Osteoblast (primary cell): ENCODE measurements at regions not wholly inside any gene's neighbourhood (a gene's known extent, or its start where the extent isn't known, plus 50 kb on each side); places are given as distances from the start of the nearest gene placed in this dataset.
"Not testable (repeated sequence)": the region's sequence is repeated elsewhere in the genome, so short reads cannot be mapped to it uniquely, and the experiment has no call there.

Source experiments
- DNase-seq: peaks from one replicate; pipeline ENCODE4 v3.0.0; 2011; ENCODE audit warnings: low spot score, mixed read lengths; ENCODE audit not compliant: insufficient read length; ENCODE audit errors: missing footprints
- H2AFZ ChIP-seq: 2 replicates; pipeline ENCODE4 v1.6.0; 2011; ENCODE audit warnings: mild to moderate bottlenecking, low read length
- H3K27ac ChIP-seq: 2 replicates; pipeline ENCODE4 v1.5.1; 2011; ENCODE audit warnings: mild to moderate bottlenecking, low read depth, low read length, moderate library complexity
- H3K27me3 ChIP-seq: 2 replicates; pipeline ENCODE4 v1.6.0; 2012; ENCODE audit warnings: mild to moderate bottlenecking, control low read depth, inconsistent platforms, low read length, moderate library complexity; ENCODE audit not compliant: insufficient read depth
- H3K36me3 ChIP-seq: 2 replicates; pipeline ENCODE4 v1.5.1; 2011; ENCODE audit warnings: mild to moderate bottlenecking, low read length, control low read depth, moderate library complexity; ENCODE audit not compliant: insufficient read depth
- H3K4me1 ChIP-seq: 2 replicates; pipeline ENCODE4 v1.5.1; 2011; ENCODE audit warnings: mild to moderate bottlenecking, low read length, control low read depth, moderate library complexity; ENCODE audit not compliant: insufficient read depth
- H3K4me2 ChIP-seq: 2 replicates; pipeline ENCODE4 v1.6.0; 2011; ENCODE audit warnings: mild to moderate bottlenecking, low read length; ENCODE audit not compliant: insufficient read depth
- H3K4me3 ChIP-seq: fragments of 200-600 bp; sonication (generic); 3 replicates; pipeline ENCODE4 v1.5.1; 2012; ENCODE audit warnings: mild to moderate bottlenecking, low read length, inconsistent platforms; ENCODE audit not compliant: insufficient read depth
- H3K79me2 ChIP-seq: 2 replicates; pipeline ENCODE4 v1.6.0; 2012; ENCODE audit warnings: mild to moderate bottlenecking, low read length, control low read depth, inconsistent platforms; ENCODE audit not compliant: insufficient read depth
- H3K9me3 ChIP-seq: 2 replicates; pipeline ENCODE4 v1.5.1; 2011; ENCODE audit warnings: low read depth, low read length, control low read depth
- H4K20me1 ChIP-seq: 2 replicates; pipeline ENCODE4 v1.6.0; 2012; ENCODE audit warnings: mild to moderate bottlenecking, low read length, control low read depth; ENCODE audit not compliant: insufficient read depth
- TF ChIP-seq, protein P1 (sequence below): IDR thresholded peaks from 2 replicates; pipeline ENCODE4 v1.5.1; 2011; ENCODE audit warnings: mild to moderate bottlenecking, low read depth, low read length, moderate library complexity; ENCODE audit errors: extremely low read depth

- DNase-seq: no peak
- Histone ChIP-seq H3K27ac (no peak overlapping the region), H2AFZ (no peak overlapping the region), H3K4me3 (no peak overlapping the region), H3K36me3 (no peaks in the 10 kb centered on the region), H3K4me2 (no peak overlapping the region), H3K9me3 (no peaks in the 10 kb centered on the region), H3K27me3 (no peaks in the 10 kb centered on the region), H4K20me1 (no peaks in the 10 kb centered on the region), H3K79me2 (no peaks in the 10 kb centered on the region), H3K4me1 (no peaks in the 10 kb centered on the region)
- TF ChIP-seq, protein P1, sequence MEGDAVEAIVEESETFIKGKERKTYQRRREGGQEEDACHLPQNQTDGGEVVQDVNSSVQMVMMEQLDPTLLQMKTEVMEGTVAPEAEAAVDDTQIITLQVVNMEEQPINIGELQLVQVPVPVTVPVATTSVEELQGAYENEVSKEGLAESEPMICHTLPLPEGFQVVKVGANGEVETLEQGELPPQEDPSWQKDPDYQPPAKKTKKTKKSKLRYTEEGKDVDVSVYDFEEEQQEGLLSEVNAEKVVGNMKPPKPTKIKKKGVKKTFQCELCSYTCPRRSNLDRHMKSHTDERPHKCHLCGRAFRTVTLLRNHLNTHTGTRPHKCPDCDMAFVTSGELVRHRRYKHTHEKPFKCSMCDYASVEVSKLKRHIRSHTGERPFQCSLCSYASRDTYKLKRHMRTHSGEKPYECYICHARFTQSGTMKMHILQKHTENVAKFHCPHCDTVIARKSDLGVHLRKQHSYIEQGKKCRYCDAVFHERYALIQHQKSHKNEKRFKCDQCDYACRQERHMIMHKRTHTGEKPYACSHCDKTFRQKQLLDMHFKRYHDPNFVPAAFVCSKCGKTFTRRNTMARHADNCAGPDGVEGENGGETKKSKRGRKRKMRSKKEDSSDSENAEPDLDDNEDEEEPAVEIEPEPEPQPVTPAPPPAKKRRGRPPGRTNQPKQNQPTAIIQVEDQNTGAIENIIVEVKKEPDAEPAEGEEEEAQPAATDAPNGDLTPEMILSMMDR: no peak
Observed at GRCh38 chr3:191566469-191566868, 105.5 kb downstream of the PYDC2 start.

DNA sequence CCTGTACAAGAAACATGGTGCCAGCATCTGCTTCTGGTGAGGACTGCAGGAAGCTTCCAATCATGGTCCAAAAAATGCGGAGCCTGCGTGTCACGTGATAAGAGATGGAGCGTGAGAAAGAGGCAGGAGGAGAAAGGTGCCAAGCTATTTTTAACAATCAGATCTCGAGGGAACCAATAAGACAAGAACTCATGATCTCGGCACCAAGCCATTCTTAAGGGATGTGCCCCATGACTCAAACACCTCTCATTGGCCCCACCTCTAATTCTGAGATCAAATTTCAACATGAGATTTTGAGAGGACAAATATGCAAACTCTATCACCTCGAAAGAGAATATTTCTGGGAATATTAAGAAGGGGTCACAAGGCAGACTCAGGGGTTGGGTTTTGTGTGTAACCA, 107.2 kb downstream of the PYDC2 start:
- Histone ChIP-seq H2AFZ (no peak overlapping the region), H3K4me3 (no peak overlapping the region), H3K36me3 (no peaks in the 10 kb centered on the region), H3K4me2 (no peak overlapping the region), H3K27me3 (no peaks in the 10 kb centered on the region), H3K79me2 (no peaks in the 10 kb centered on the region), H3K4me1 (no peaks in the 10 kb centered on the region), H3K27ac (no peak overlapping the region), H3K9me3 (no peaks in the 10 kb centered on the region), H4K20me1 (no peaks in the 10 kb centered on the region)
- TF ChIP-seq, protein P1: no peak
- no peak for DNase-seq

DNA sequence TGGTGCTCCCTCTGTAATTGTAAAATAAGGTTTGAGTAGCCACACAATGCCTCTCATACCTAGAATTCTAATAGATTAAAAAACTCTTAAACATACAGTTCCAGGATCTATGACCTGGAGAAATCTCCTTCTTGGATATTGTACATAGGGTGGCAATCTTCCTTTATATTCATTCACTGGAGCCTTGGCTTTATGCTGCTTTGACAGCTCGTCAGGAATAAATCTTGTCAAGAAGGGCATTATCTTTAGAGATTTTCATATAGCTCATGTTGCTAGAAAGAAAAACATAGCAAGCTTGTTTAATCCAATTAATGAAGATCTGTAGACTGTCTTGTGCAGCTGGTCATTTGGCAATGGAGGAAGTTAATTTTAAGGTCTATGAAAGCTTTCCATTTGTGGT, 131.1 kb downstream of the PYDC2 start:
- Histone ChIP-seq H3K4me3 (no peak overlapping the region), H3K79me2 (no peaks in the 10 kb centered on the region), H3K36me3 (no peaks in the 10 kb centered on the region), H3K27ac (no peak overlapping the region), H3K4me1 (no peaks in the 10 kb centered on the region), H3K9me3 (no peaks in the 10 kb centered on the region), H4K20me1 (no peaks in the 10 kb centered on the region), H2AFZ (no peak overlapping the region), H3K4me2 (no peak overlapping the region), H3K27me3 (no peaks in the 10 kb centered on the region)
- no peak for DNase-seq
- TF ChIP-seq, protein P1: no peak

GRCh38 chr3:191593486-191593885, 132.5 kb downstream of the PYDC2 start:
- no peak overlapping the region for H3K4me2 ChIP-seq
- H3K27me3 ChIP-seq: no peaks in the 10 kb centered on the region
- DNase-seq: no peak
- no peak overlapping the region for H2AFZ ChIP-seq
- no peaks in the 10 kb centered on the region for H4K20me1 ChIP-seq
- TF ChIP-seq, protein P1: no peak
- no peaks in the 10 kb centered on the region for H3K4me1 ChIP-seq
- no peaks in the 10 kb centered on the region for H3K36me3 ChIP-seq
- H3K9me3 ChIP-seq: no peaks in the 10 kb centered on the region
- no peaks in the 10 kb centered on the region for H3K79me2 ChIP-seq
- no peak overlapping the region for H3K4me3 ChIP-seq
- no peak overlapping the region for H3K27ac ChIP-seq

DNA sequence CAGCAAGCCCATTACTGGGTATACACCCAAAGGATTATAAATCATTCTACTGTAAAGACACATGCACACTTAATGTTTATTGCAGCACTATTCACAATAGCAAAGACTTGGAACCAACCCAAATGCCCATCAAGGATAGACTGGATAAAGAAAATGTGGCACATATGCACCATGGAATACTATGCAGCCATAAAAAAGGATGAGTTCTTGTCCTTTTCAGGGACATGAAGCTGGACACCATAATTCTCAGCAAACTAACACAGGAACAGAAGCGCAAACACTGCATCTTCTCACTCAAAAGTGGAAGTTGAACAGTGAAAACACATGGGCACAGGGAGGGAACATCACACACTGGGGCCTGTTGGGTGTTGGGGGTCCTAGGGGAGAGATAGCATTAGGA, 154.5 kb downstream of the PYDC2 start:
- not testable (repeated sequence) for H3K9me3 ChIP-seq, H2AFZ ChIP-seq, H4K20me1 ChIP-seq, H3K4me3 ChIP-seq, H3K36me3 ChIP-seq, H3K79me2 ChIP-seq, H3K4me2 ChIP-seq, H3K4me1 ChIP-seq, DNase-seq, H3K27me3 ChIP-seq, H3K27ac ChIP-seq
